ENCODE measurements at regions not wholly inside any gene's neighbourhood (a gene's known extent, or its start where the extent isn't known, plus 50 kb on each side); places are given as distances from the start of the nearest gene placed in this dataset.

- TF ChIP-seq CTCF (IDR thresholded peaks at IDR 0.05; ENCODE audit: insufficient read depth, low read length, poor library complexity, severe bottlenecking) = no peak
- TF ChIP-seq EZH2phosphoT487 (conservative IDR thresholded peaks at IDR 0.05; ENCODE audit: low read length) = no peak
Measured at GRCh38 chr1:209232197-209232596, 351.3 kb upstream of the CAMK1G start.

Data from SU-DHL-6 (cell line).